Omental fat pad (tissue), 3 donors: ENCODE measurements at regions not wholly inside any gene's neighbourhood (a gene's known extent, or its start where the extent isn't known, plus 50 kb on each side); places are given as distances from the start of the nearest gene placed in this dataset.
A peak's percentile ranks its signal among the peaks of the same experiment; 100 is the strongest.

ENCODE experiments used
- ATAC-seq: fragments of 150-250 bp; one replicate; pipeline ENCODE4 v1.9.1; 2016; ENCODE audit warnings: mild to moderate bottlenecking, moderate library complexity; ENCODE audit not compliant: low FRiP score
- DNase-seq: peaks from one replicate; pipeline ENCODE4 v3.0.0-alpha.2; 2019; ENCODE audit warnings: low spot score
- TF ChIP-seq, protein P1 (sequence below), 3 donors: fragments of 450-650 bp; IDR thresholded peaks; one replicate each; pipeline ENCODE4 v1.5.1; 2016 to 2017; ENCODE audit warnings: antibody characterized with exemption in 3 of 3, mild to moderate bottlenecking in 3 of 3, moderate library complexity in 2 of 3

DNA sequence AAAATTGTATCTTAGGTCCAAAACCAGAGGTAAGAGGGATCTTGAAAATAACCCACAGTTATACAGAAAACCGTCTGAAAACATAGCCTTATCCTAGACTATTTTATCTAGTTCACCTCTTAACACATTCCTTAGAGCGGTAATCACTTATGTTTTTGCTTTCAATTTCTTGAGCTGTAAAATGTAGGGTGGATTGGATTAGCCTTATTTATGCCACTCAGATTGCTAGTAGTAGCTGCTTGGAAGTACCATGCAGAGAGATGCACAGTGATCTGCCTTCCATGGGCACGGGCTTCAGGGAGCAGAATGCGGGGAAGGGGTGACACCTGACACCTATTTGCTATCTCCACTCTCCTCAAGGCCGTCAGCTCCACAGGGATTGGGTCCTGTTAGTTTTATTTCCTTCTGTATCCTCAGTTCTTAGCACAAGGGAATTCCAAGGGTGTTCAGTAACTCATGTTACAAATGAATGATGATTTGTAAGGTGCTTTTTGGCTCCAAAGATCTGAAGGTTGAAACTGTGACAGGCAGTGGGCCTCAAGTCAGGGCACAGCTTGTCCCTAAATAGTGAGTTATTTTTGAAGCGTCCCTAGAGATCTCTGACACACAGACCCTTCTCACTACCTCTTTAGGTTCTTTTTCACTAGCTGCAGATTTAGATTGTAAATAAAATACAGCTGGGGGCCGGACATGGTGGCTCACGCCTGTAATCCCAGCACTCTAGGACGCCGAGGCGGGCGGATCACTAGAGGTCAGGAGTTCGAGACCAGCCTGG is 64.0 kb upstream of the PMAIP1 start:
- TF ChIP-seq, protein P1, sequence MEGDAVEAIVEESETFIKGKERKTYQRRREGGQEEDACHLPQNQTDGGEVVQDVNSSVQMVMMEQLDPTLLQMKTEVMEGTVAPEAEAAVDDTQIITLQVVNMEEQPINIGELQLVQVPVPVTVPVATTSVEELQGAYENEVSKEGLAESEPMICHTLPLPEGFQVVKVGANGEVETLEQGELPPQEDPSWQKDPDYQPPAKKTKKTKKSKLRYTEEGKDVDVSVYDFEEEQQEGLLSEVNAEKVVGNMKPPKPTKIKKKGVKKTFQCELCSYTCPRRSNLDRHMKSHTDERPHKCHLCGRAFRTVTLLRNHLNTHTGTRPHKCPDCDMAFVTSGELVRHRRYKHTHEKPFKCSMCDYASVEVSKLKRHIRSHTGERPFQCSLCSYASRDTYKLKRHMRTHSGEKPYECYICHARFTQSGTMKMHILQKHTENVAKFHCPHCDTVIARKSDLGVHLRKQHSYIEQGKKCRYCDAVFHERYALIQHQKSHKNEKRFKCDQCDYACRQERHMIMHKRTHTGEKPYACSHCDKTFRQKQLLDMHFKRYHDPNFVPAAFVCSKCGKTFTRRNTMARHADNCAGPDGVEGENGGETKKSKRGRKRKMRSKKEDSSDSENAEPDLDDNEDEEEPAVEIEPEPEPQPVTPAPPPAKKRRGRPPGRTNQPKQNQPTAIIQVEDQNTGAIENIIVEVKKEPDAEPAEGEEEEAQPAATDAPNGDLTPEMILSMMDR (IDR thresholded peaks at IDR 0.05), result no peak
- ATAC-seq (peak; percentile 54), DNase-seq (no peak)

DNA sequence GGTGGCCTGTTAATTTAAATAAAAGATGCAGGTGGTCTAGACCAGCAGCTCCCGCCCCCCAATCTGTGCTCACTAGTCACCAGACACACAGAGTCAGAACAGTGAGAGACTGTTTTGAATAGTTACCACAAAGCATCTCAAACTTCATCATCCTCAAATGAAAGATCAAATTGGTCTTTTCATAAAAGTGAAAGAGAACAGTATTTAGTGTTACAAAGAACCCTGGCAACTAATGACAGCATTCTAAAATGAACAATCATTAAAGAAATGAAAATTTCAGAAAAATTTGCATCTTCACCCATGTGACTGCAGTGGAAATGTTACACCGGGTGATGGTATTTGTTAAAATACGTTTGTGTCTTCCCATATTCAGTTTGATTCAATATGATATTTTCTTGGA is 65.5 kb upstream of the PMAIP1 start:
- DNase-seq, result no peak

DNA sequence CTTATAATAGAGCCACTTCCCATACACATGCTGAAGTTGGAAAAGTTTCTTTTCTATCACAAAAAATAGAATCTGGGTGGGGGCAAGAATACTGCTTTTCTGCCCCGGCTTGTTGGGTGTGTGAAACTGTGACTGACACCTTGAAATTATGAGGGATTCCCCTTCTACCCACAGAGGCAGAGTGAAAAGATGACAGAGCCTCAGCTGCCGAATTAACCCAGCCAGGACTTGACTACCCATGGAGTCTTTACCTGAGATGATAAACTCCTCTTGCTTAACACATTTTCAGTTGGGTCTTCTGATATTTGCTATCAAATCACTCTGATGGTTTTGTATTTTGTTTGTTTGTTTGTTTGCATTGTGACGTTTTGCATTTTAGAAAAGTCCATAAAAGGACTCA is 66.0 kb upstream of the PMAIP1 start:
- DNase-seq (no peak), ATAC-seq (no peak)
- TF ChIP-seq, protein P1 (IDR thresholded peaks at IDR 0.05), result no peak

More for the DNA sequence above, 65.5 kb upstream of the PMAIP1 start:
- TF ChIP-seq, protein P1 (IDR thresholded peaks at IDR 0.05), result no peak
- ATAC-seq, result no peak

DNA sequence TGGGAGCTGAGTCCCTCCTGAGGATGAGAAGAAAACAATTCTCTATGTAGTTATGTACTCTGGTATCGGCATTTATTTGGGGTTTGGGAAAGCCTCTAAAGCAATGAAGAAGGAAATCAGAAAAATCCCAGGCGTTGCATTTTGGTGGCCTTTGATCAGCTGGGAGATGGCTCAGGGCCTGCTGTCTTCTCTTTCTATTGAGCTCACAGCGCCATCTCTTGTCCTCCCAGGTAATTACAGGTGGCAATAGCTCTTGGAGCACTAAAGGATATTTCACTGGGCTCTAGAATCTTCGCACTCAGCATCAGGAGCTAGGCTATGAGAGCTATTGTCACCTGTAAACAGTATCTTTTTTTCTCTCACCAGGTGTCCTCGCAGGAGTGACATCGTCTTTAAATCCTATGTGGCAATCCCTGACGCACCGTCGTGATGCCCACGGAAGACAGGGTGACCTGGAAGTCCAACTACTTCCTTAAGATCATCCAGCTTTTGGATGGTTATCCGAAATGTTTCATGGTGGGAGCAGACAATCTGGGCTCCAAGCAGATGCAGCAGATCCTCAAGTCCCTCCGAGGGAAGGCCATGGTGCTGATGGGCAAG is 76.1 kb upstream of the PMAIP1 start:
- ATAC-seq, result peak; percentile 64

DNA sequence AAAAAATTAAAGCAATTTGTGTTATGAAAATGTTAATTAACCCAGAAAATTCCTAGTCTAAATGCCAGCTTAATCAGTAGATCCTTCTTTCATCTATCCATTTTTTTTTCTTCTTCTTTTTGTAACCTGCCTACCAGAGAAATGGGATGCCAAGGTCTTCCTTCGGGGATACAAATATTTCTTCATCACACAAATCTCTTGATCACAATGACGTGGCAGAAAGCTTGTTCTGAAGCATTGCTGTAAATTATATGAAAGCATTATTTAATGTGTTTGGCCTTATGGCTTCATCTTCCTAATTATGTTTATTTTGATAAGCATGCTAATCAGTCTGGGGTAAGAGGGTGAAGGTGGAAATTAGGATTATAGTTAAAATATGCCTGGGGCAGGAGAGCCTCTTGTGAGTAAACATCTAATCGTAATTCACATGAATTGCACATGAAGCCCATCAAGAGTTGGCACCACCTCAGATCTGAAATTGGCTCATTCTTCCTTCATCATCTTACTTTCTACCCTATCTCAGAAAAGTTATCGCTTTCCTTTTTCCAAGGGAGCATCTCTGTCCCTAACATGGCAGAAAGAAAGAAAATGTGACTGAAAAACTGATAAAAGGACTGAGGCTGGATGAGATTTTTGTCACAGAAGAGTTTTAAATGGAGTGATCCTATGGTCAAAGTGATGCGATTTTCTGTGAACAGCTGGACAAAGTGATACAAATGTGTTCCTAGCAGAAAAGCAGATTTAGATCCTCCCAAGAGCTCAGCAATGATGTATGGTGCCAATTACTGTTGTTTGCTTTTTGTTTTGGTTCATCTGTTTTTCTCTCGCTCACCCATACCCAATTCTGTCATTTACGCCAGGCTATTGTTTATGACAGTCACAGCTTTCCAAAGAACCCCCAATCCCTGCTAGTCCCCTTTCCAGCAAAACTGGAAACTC is 76.9 kb upstream of the PMAIP1 start:
- ATAC-seq, result no peak
- no peak for DNase-seq

More for the DNA sequence above, 76.1 kb upstream of the PMAIP1 start:
- TF ChIP-seq, protein P1 (IDR thresholded peaks at IDR 0.05), result peak in 1 of 3 donors; percentile 19
- peak; percentile 78 for DNase-seq

DNA sequence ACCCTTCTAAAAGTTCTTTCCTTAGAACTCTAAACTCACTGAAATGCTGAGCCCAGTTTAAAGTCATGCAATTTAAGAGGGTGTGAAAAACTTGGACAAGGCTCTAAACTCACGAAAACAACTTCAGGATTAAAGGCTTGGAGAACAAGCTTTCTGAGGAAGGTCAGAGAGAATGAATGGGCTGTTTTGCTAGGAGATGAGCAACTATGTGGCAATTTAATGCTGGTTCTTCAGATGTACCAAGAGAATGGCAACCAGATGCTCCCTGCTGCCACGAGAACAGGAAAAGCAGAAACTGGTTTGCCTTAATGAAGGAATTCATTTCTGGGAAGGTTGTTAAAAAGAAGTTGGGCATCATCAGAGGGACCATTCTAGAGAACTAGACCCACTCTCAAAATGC is 77.8 kb upstream of the PMAIP1 start:
- DNase-seq, result no peak
- TF ChIP-seq, protein P1 (IDR thresholded peaks at IDR 0.05), result no peak
- ATAC-seq, result no peak

More for the DNA sequence above, 76.9 kb upstream of the PMAIP1 start:
- TF ChIP-seq, protein P1 (IDR thresholded peaks at IDR 0.05), result no peak
